ENCODE measurements at regions not wholly inside any gene's neighbourhood (a gene's known extent, or its start where the extent isn't known, plus 50 kb on each side); places are given as distances from the start of the nearest gene placed in this dataset.

GRCh38 chr7:156120552-156120951 lies 308.3 kb upstream of the SHH start:
- TF ChIP-seq CTCF (IDR thresholded peaks at IDR 0.05): no peak
- H3K36me3 ChIP-seq: no peaks in the 10 kb centered on the region
- no peak for ATAC-seq
- no peak overlapping the region for H3K4me3 ChIP-seq
- no peaks in the 10 kb centered on the region for H3K4me1 ChIP-seq
- no peak for DNase-seq
- no peaks in the 10 kb centered on the region for H3K9me3 ChIP-seq
- intact Hi-C loops (cut with DNase I): no loop called here
- H3K27ac ChIP-seq: no peak overlapping the region
- no peaks in the 10 kb centered on the region for H3K27me3 ChIP-seq (ENCODE audit: low read depth)

GRCh38 chr7:156119771-156120170 lies 307.5 kb upstream of the SHH start:
- ATAC-seq: no peak
- TF ChIP-seq CTCF (IDR thresholded peaks at IDR 0.05): no peak

GRCh38 chr7:156118248-156118645 lies 306.0 kb upstream of the SHH start:
- intact Hi-C loops (cut with DNase I): no loop called here
- ATAC-seq: no peak
- no peak overlapping the region for H3K27ac ChIP-seq
- H3K36me3 ChIP-seq: no peaks in the 10 kb centered on the region
- H3K27me3 ChIP-seq (ENCODE audit: low read depth): no peaks in the 10 kb centered on the region
- H3K4me1 ChIP-seq: no peaks in the 10 kb centered on the region
- no peak overlapping the region for H3K4me3 ChIP-seq
- H3K9me3 ChIP-seq: no peaks in the 10 kb centered on the region
- DNase-seq: no peak
- TF ChIP-seq CTCF (IDR thresholded peaks at IDR 0.05): no peak

More at GRCh38 chr7:156119771-156120170, 307.5 kb upstream of the SHH start:
- Histone ChIP-seq H3K36me3 (no peaks in the 10 kb centered on the region), H3K4me3 (no peak overlapping the region), H3K9me3 (no peaks in the 10 kb centered on the region), H3K27ac (no peak overlapping the region), H3K4me1 (no peaks in the 10 kb centered on the region), H3K27me3 (ENCODE audit: low read depth) (no peaks in the 10 kb centered on the region)
- no peak for DNase-seq
- intact Hi-C loops (cut with DNase I): no loop called here

GRCh38 chr7:156117542-156118247 lies 305.4 kb upstream of the SHH start:
- Histone ChIP-seq H3K9me3 (no peaks in the 10 kb centered on the region), H3K36me3 (no peaks in the 10 kb centered on the region), H3K27ac (no peak overlapping the region), H3K4me1 (no peaks in the 10 kb centered on the region), H3K27me3 (ENCODE audit: low read depth) (no peaks in the 10 kb centered on the region), H3K4me3 (no peak overlapping the region)
- DNase-seq: no peak
- intact Hi-C loops (cut with DNase I): no loop called here
- no peak for ATAC-seq
- TF ChIP-seq CTCF (IDR thresholded peaks at IDR 0.05): no peak

- Histone ChIP-seq H3K4me3 (no peak overlapping the region), H3K9me3 (no peaks in the 10 kb centered on the region), H3K4me1 (no peaks in the 10 kb centered on the region), H3K27ac (no peak overlapping the region), H3K27me3 (ENCODE audit: low read depth) (no peaks in the 10 kb centered on the region), H3K36me3 (no peaks in the 10 kb centered on the region)
- no peak for DNase-seq
- intact Hi-C loops (cut with DNase I): no loop called here
- ATAC-seq: no peak
- no peak for TF ChIP-seq CTCF (IDR thresholded peaks at IDR 0.05)
These were observed 304.4 kb upstream of the SHH start for GRCh38 chr7:156116514-156117215.

All from lower lobe of right lung (tissue), 2 donors.